HG03571 (cell line): ENCODE measurements at regions not wholly inside any gene's neighbourhood (a gene's known extent, or its start where the extent isn't known, plus 50 kb on each side); places are given as distances from the start of the nearest gene placed in this dataset.
"Not testable (repeated sequence)": the region's sequence is repeated elsewhere in the genome, so short reads cannot be mapped to it uniquely, and the experiment has no call there.

Source experiments
- ATAC-seq: cut with Tn5 transposase; IDR thresholded peaks from one replicate; pipeline ENCODE4 v1.9.1; 2021; ENCODE audit not compliant: unreplicated experiment

- ATAC-seq, result no peak
These were observed 182.2 kb downstream of the IGLL1 start for GRCh38 chr22:23397613-23398567.

- no peak for ATAC-seq
These were observed 183.0 kb downstream of the IGLL1 start for GRCh38 chr22:23397008-23397612.

GRCh38 chr22:23396362-23397007 lies 183.6 kb downstream of the IGLL1 start:
- ATAC-seq, result no peak

GRCh38 chr22:23395530-23396361 lies 184.3 kb downstream of the IGLL1 start:
- no peak for ATAC-seq

- no peak for ATAC-seq
These were observed 185.4 kb downstream of the IGLL1 start for GRCh38 chr22:23394525-23395326.

GRCh38 chr22:23393721-23394320 lies 186.3 kb downstream of the IGLL1 start:
- ATAC-seq, result no peak

- not testable (repeated sequence) for ATAC-seq
These were observed 186.9 kb downstream of the IGLL1 start for GRCh38 chr22:23393199-23393598.

- no peak for ATAC-seq
These were observed 187.5 kb downstream of the IGLL1 start for GRCh38 chr22:23392420-23393121.

- ATAC-seq, result no peak
These were observed 189.1 kb downstream of the IGLL1 start for GRCh38 chr22:23391022-23391421.

- ATAC-seq, result no peak
These were observed 190.6 kb downstream of the IGLL1 start for GRCh38 chr22:23389271-23390071.

- ATAC-seq, result no peak
These were observed 191.6 kb downstream of the IGLL1 start for GRCh38 chr22:23388517-23388890.

GRCh38 chr22:23387827-23388516 lies 192.1 kb downstream of the IGLL1 start:
- no peak for ATAC-seq

GRCh38 chr22:23386822-23387580 lies 193.1 kb downstream of the IGLL1 start:
- no peak for ATAC-seq

- ATAC-seq, result no peak
These were observed 194.1 kb downstream of the IGLL1 start for GRCh38 chr22:23385678-23386631.

- ATAC-seq, result no peak
These were observed 195.0 kb downstream of the IGLL1 start for GRCh38 chr22:23384923-23385677.
